H9 (cell line): ENCODE measurements at regions not wholly inside any gene's neighbourhood (a gene's known extent, or its start where the extent isn't known, plus 50 kb on each side); places are given as distances from the start of the nearest gene placed in this dataset.

Source experiments
- DNase-seq: peaks from one replicate; pipeline ENCODE4 v3.0.0-alpha.2; 2017
- H2AFZ ChIP-seq: one replicate; pipeline ENCODE4 v1.6.1; 2013; ENCODE audit warnings: mild to moderate bottlenecking, low read length, control low read depth, moderate library complexity
- H2AK5ac ChIP-seq: 2 replicates; pipeline ENCODE4 v1.6.1; 2013; ENCODE audit warnings: low read length, control low read depth, mixed read lengths; ENCODE audit not compliant: insufficient read length
- H2BK120ac ChIP-seq: one replicate; pipeline ENCODE4 v1.6.1; 2013; ENCODE audit warnings: low read depth, mild to moderate bottlenecking, low read length, control low read depth, inconsistent platforms; ENCODE audit not compliant: poor library complexity, severe bottlenecking
- H2BK12ac ChIP-seq: 2 replicates; pipeline ENCODE4 v1.6.1; 2013; ENCODE audit warnings: low read length, control low read depth, mixed read lengths, low read depth; ENCODE audit not compliant: insufficient read length
- H2BK15ac ChIP-seq: 2 replicates; pipeline ENCODE4 v1.6.1; 2013; ENCODE audit warnings: low read depth, low read length, control low read depth
- H2BK20ac ChIP-seq: one replicate; pipeline ENCODE4 v1.6.1; 2013; ENCODE audit warnings: low read depth, mild to moderate bottlenecking, low read length, control low read depth, inconsistent platforms; ENCODE audit not compliant: poor library complexity, severe bottlenecking
- H2BK5ac ChIP-seq: 2 replicates; pipeline ENCODE4 v1.6.1; 2013; ENCODE audit warnings: low read length, control low read depth, mixed read lengths; ENCODE audit not compliant: insufficient read length
- H3K14ac ChIP-seq: 2 replicates; pipeline ENCODE4 v1.6.1; 2013; ENCODE audit warnings: low read length, control low read depth; ENCODE audit not compliant: insufficient read depth
- H3K18ac ChIP-seq: 2 replicates; pipeline ENCODE4 v1.6.1; 2013; ENCODE audit warnings: low read depth, mild to moderate bottlenecking, mixed read lengths, low read length, control low read depth; ENCODE audit not compliant: insufficient read length
- H3K23ac ChIP-seq: 2 replicates; pipeline ENCODE4 v1.6.1; 2013; ENCODE audit warnings: low read length, control low read depth, mixed read lengths, low read depth; ENCODE audit not compliant: insufficient read length
- H3K23me2 ChIP-seq: 2 replicates; pipeline ENCODE4 v1.6.1; 2013; ENCODE audit warnings: low read depth, mild to moderate bottlenecking, mixed read lengths, low read length, control low read depth; ENCODE audit not compliant: insufficient read length, poor library complexity, severe bottlenecking
- H3K27ac ChIP-seq: 2 replicates; pipeline ENCODE4 v1.5.1; 2013; ENCODE audit warnings: low read length, control low read depth, mixed read lengths, low read depth; ENCODE audit not compliant: insufficient read length
- H3K27me3 ChIP-seq: 2 replicates; pipeline ENCODE4 v1.6.1; 2013; ENCODE audit warnings: low read length, control low read depth, inconsistent platforms; ENCODE audit not compliant: insufficient read depth
- H3K4ac ChIP-seq: 2 replicates; pipeline ENCODE4 v1.6.1; 2013; ENCODE audit warnings: low read depth, mild to moderate bottlenecking, control low read depth, inconsistent platforms, low read length, moderate library complexity
- H3K4me1 ChIP-seq: 2 replicates; pipeline ENCODE4 v1.6.1; 2013; ENCODE audit warnings: low read length, control low read depth, inconsistent platforms; ENCODE audit not compliant: insufficient read depth
- H3K4me2 ChIP-seq: 2 replicates; pipeline ENCODE4 v1.6.1; 2013; ENCODE audit warnings: low read length, control low read depth, mixed read lengths; ENCODE audit not compliant: insufficient read length, insufficient read depth
- H3K56ac ChIP-seq: 2 replicates; pipeline ENCODE4 v1.6.1; 2013; ENCODE audit warnings: low read depth, mild to moderate bottlenecking, mixed read lengths, low read length, control low read depth; ENCODE audit not compliant: insufficient read length
- H3K79me1 ChIP-seq: 2 replicates; pipeline ENCODE4 v1.6.1; 2013; ENCODE audit warnings: low read depth, mild to moderate bottlenecking, moderate library complexity, low read length, control low read depth, inconsistent platforms; ENCODE audit not compliant: insufficient read depth, poor library complexity, severe bottlenecking
- H3K79me2 ChIP-seq: 2 replicates; pipeline ENCODE4 v1.6.1; 2013; ENCODE audit warnings: low read length, control low read depth, inconsistent platforms; ENCODE audit not compliant: insufficient read depth
- H3K9ac ChIP-seq: 2 replicates; pipeline ENCODE4 v1.6.1; 2013; ENCODE audit warnings: low read length, control low read depth, mixed read lengths; ENCODE audit not compliant: insufficient read length; ENCODE audit errors: extremely low read depth
- H3K9me3 ChIP-seq: one replicate; pipeline ENCODE4 v1.6.1; 2013; ENCODE audit warnings: low read depth, low read length, inconsistent platforms; ENCODE audit not compliant: control insufficient read depth
- H3T11ph ChIP-seq: one replicate; pipeline ENCODE4 v1.6.1; 2013; ENCODE audit warnings: mild to moderate bottlenecking, low read length, control low read depth, inconsistent platforms
- H4K20me1 ChIP-seq: one replicate; pipeline ENCODE4 v1.6.1; 2013; ENCODE audit not compliant: control insufficient read depth, insufficient read length, insufficient read depth
- H4K5ac ChIP-seq: 2 replicates; pipeline ENCODE4 v1.6.1; 2013; ENCODE audit warnings: low read depth, mild to moderate bottlenecking, mixed read lengths, low read length, control low read depth; ENCODE audit not compliant: insufficient read length
- H4K8ac ChIP-seq: replicated peaks from 2 replicates; pipeline ENCODE4 v1.6.1; 2013; ENCODE audit warnings: low read length, control low read depth, mixed read lengths, low read depth; ENCODE audit not compliant: insufficient read length
- H4K91ac ChIP-seq: 2 replicates; pipeline ENCODE4 v1.6.1; 2013; ENCODE audit warnings: low read depth, mild to moderate bottlenecking, moderate library complexity, mixed read lengths, low read length, control low read depth; ENCODE audit not compliant: insufficient read length
- H3K27ac Mint-ChIP-seq, 3 experiments: 2 replicates in 2 of 3; 3 replicates in 1 of 3; pipeline ENCODE4 v1.8.0; 2020 to 2021; ENCODE audit warnings: mixed read lengths in 3 of 3, mild to moderate bottlenecking in 1 of 3, moderate library complexity in 1 of 3
- H3K27me3 Mint-ChIP-seq: 2 replicates; pipeline ENCODE4 v1.8.0; 2021; ENCODE audit warnings: low read depth, mild to moderate bottlenecking, moderate library complexity, mixed read lengths
- H3K36me3 Mint-ChIP-seq, 3 experiments: 2 replicates in 2 of 3; 3 replicates in 1 of 3; pipeline ENCODE4 v1.8.0; 2020 to 2021; ENCODE audit warnings: low read depth in 3 of 3, mixed read lengths in 3 of 3; ENCODE audit not compliant: insufficient read depth in 1 of 3
- H3K4me1 Mint-ChIP-seq, 2 experiments: 2 replicates each; pipeline ENCODE4 v1.8.0; 2020; ENCODE audit warnings: mixed read lengths in 2 of 2
- H3K4me3 Mint-ChIP-seq, 2 experiments: 2 replicates in 1 of 2; 3 replicates in 1 of 2; pipeline ENCODE4 v1.8.0; 2020 to 2021; ENCODE audit warnings: mild to moderate bottlenecking in 2 of 2, mixed read lengths in 2 of 2, moderate library complexity in 1 of 2
- H3K9me3 Mint-ChIP-seq, 2 experiments: 2 replicates in 1 of 2; 3 replicates in 1 of 2; pipeline ENCODE4 v1.8.0; 2020; ENCODE audit warnings: mild to moderate bottlenecking in 2 of 2, mixed read lengths in 2 of 2, moderate library complexity in 1 of 2
- WGBS: extraction: QIAGEN DNeasy Blood & Tissue Kit; methylation state at CpG from one replicate; pipeline ENCODE4 v1.1.7; 2013; ENCODE audit warnings: missing lambda C conversion rate, low lambda C conversion rate, mixed read lengths; ENCODE audit not compliant: insufficient read length; ENCODE audit errors: extremely low coverage; 5-methylcytosine and 5-hydroxymethylcytosine counted together
- TF ChIP-seq, protein P1 (sequence below): fragments of 200-600 bp; sonication (generic); conservative IDR thresholded peaks from 3 replicates; pipeline ENCODE4 v1.8.0; 2021; ENCODE audit warnings: antibody characterized with exemption, mild to moderate bottlenecking

DNA sequence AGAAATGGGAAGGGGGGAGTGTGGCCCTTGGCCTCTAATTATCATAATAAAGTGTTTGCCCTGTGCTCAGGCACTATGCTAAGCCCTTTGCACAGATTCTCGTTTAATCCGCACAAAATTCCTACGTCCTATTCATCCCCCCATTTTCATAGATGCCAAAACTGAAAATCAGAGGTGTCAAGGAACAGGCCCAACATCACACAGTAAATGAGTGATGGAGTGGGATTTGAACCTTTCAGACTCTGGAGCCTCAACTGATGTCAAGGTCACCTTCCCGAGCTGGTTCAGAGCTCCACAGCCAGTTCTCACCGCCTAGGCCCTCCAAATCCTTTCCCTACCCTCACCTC, 80.7 kb downstream of the IRF2BPL start:
- peak overlapping the region; percentile 94 to 96 (median 95) for H3K27ac Mint-ChIP-seq
- H2BK120ac ChIP-seq = no peak overlapping the region
- no peaks in the 10 kb centered on the region for H3K9me3 ChIP-seq
- H4K20me1 ChIP-seq = no peaks in the 10 kb centered on the region
- H3K4me1 Mint-ChIP-seq = peaks cover 33 to 36% of the 10 kb centered on the region in 2 experiments
- no peak overlapping the region for H3K23ac ChIP-seq
- whole genome bisulfite sequencing = no CpG with 5 or more reads among the region's 5 CpGs
- H3K27me3 ChIP-seq = no peaks in the 10 kb centered on the region; the same call in 1 of the 2 replicates
- H2BK20ac ChIP-seq = no peak overlapping the region
- H4K8ac ChIP-seq = no peak overlapping the region
- H2AK5ac ChIP-seq = no peak overlapping the region
- H4K91ac ChIP-seq = no peak overlapping the region
- H3K23me2 ChIP-seq = no peaks in the 10 kb centered on the region
- no peak overlapping the region for H4K5ac ChIP-seq
- H3K36me3 Mint-ChIP-seq = peaks cover 0 to 4% (median 1%) of the 10 kb centered on the region in 3 experiments; a peak in 1 of 7 replicates
- no peaks in the 10 kb centered on the region for H3K79me1 ChIP-seq
- H3K27ac ChIP-seq = peak overlapping the region; percentile 36
- no peak overlapping the region for H2BK15ac ChIP-seq
- H3K4me3 Mint-ChIP-seq = peak overlapping the region; percentile 24 to 34; a peak in 2 of 5 replicates
- H2BK12ac ChIP-seq = no peak overlapping the region
- no peak overlapping the region for H3K14ac ChIP-seq
- H3K4me1 ChIP-seq = peaks cover 2% of the 10 kb centered on the region; the same call in 1 of the 2 replicates
- no peak overlapping the region for H3K18ac ChIP-seq
- DNase-seq = no peak
- H3T11ph ChIP-seq = no peak overlapping the region
- H3K27me3 Mint-ChIP-seq = no peaks in the 10 kb centered on the region
- peak overlapping the region; percentile 51 for H3K4me2 ChIP-seq
- H3K56ac ChIP-seq = no peak overlapping the region
- no peak overlapping the region for H2AFZ ChIP-seq
- H3K9ac ChIP-seq = no peak overlapping the region
- no peaks in the 10 kb centered on the region for H3K79me2 ChIP-seq
- no peak overlapping the region for H2BK5ac ChIP-seq
- no peak overlapping the region for H3K4ac ChIP-seq
- TF ChIP-seq, protein P1, sequence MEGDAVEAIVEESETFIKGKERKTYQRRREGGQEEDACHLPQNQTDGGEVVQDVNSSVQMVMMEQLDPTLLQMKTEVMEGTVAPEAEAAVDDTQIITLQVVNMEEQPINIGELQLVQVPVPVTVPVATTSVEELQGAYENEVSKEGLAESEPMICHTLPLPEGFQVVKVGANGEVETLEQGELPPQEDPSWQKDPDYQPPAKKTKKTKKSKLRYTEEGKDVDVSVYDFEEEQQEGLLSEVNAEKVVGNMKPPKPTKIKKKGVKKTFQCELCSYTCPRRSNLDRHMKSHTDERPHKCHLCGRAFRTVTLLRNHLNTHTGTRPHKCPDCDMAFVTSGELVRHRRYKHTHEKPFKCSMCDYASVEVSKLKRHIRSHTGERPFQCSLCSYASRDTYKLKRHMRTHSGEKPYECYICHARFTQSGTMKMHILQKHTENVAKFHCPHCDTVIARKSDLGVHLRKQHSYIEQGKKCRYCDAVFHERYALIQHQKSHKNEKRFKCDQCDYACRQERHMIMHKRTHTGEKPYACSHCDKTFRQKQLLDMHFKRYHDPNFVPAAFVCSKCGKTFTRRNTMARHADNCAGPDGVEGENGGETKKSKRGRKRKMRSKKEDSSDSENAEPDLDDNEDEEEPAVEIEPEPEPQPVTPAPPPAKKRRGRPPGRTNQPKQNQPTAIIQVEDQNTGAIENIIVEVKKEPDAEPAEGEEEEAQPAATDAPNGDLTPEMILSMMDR = no peak
- no peaks in the 10 kb centered on the region; a peak in 2 of 5 replicates for H3K9me3 Mint-ChIP-seq
